COR-L47 (cell line): ENCODE measurements at regions not wholly inside any gene's neighbourhood (a gene's known extent, or its start where the extent isn't known, plus 50 kb on each side); places are given as distances from the start of the nearest gene placed in this dataset.

ENCODE experiments used
- DNase-seq: peaks from one replicate; lab custom pipeline; 2025; lab: John Stamatoyannopoulos, UW

- no peak for DNase-seq
These were observed 95.6 kb upstream of the SLC4A4 start for GRCh38 chr4:71243091-71243833.

- DNase-seq = no peak
These were observed 91.1 kb upstream of the SLC4A4 start for GRCh38 chr4:71247706-71248105.

DNA sequence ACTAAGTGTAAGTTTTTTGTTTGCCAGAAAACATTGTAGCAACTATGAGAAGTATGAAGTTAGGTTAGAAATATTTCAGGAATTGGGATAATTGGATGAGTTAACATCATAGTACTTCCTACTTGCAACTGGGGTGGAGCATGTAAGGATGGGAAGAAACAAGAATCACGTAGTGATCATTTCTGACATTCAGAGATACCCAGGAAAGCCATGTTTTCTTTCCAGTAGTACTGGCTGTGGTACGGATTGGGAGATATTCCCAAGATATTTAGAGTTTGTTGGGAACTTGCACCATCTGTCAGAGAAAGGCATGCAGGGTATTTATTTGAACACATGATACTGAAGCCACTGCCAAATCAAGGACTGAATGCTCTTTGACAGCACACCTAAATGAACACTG is 87.6 kb upstream of the SLC4A4 start:
- DNase-seq = no peak

GRCh38 chr4:71253545-71253944 is 85.3 kb upstream of the SLC4A4 start:
- DNase-seq = no peak

DNA sequence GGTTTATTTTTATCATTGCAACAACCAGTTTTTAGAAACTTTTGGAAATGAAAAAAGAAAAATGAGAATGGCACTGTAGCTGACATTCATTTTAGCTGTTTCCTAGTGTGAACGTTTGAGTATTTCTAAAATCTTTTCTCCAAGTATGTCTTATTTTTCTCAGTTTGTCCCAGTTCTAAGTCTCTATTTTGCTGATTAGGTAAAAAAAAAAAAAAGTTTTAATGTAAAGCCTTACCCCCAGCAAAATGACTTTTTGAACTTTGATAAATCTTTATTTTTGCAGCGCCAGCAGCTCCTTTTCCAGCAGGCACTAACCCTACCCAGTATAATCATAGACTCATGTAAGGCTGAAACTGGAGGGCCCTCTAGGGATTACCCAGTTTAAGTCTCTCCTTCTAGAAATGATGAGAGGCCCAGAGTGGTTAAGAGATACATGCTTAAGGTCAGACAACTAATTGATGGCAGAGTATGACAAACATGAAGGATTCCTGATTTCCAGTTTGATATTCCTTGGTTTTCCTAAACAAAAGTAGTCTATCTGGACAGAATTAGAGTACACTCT is 84.3 kb upstream of the SLC4A4 start:
- no peak for DNase-seq

- DNase-seq = no peak
These were observed 82.8 kb upstream of the SLC4A4 start for GRCh38 chr4:71255976-71256375.

DNA sequence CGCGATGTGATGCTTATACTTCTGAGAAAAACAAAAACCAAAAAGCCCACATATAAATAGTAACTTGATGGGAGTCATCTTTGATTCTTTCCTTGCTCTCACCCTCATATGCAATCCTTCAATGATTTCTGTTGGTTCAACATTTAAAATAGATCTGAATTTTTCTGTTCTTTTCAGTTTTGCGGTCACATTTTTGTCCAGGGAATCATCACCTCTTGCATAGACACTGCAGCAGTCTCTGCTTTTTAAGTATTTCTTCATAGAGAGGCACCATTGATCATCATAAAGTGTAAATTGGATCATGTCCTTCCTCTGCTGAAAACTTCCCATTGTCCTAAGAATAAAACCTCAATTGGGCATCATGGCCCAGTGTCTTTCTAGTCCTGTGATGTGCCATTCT is 81.1 kb upstream of the SLC4A4 start:
- DNase-seq = no peak

GRCh38 chr4:71258323-71258722 is 80.5 kb upstream of the SLC4A4 start:
- no peak for DNase-seq

- DNase-seq = no peak
These were observed 79.5 kb upstream of the SLC4A4 start for GRCh38 chr4:71259280-71259679.

DNA sequence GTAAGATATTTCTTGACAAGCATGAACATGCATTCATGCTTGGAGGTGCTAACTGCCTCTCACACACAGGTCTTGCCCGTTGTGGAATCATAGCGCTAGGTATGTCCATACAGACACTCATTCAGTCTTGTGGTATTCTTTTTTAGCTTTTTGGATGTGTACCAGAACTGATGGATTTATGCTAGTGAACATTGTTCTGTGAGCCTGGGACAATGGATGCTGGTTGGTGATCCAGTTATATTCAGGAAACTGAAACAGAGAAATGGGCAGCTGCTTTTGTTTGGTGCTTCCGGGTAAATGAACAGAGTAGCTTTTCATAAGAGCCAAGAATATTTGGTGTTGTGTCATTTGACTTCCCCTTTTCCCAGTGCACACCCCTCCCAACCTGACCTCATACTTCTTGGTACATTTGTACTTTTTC is 78.9 kb upstream of the SLC4A4 start:
- DNase-seq = no peak

DNA sequence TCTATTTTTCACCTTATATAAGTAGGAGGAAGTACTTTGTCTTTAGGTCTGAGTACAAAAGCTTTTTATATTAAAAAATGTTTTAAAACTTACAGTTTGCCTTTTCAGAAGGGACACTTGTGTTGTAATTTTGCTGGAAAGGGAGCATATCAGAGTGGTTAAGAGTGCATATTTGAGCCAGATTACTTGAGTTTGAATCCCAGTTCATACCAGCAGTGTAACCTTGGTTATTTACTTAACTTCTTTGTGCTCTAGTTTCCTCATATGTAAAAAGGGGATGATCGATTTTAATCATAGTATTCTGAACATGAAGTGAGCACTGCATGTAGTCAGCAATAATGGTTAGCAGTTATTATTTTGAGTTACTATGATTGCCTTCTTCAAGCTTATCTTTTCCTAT is 78.3 kb upstream of the SLC4A4 start:
- no peak for DNase-seq

DNA sequence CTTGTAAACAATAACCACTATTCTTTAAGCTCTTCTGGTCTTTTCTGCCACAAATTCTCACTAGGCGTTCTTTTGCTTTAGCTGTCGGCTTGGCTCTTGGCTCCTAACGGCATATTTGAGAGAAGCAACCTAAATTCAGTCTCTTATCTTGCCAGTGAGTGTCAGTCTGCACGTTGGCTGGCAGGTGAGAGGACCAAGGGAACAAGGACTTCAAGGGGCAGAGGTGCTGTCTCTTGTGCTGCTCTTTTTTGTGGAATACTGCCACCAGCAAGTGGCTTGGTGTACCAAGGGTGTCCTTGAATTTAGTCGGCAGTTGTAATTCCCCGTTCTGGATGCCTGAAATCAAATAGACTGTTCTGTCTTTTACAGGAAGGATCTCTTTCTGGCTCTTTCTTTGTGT is 77.8 kb upstream of the SLC4A4 start:
- DNase-seq = no peak

- DNase-seq = no peak
These were observed 77.1 kb upstream of the SLC4A4 start for GRCh38 chr4:71261633-71262121.

- no peak for DNase-seq
These were observed 76.7 kb upstream of the SLC4A4 start for GRCh38 chr4:71262161-71262560.

GRCh38 chr4:71266090-71266794 is 72.6 kb upstream of the SLC4A4 start:
- DNase-seq = no peak

DNA sequence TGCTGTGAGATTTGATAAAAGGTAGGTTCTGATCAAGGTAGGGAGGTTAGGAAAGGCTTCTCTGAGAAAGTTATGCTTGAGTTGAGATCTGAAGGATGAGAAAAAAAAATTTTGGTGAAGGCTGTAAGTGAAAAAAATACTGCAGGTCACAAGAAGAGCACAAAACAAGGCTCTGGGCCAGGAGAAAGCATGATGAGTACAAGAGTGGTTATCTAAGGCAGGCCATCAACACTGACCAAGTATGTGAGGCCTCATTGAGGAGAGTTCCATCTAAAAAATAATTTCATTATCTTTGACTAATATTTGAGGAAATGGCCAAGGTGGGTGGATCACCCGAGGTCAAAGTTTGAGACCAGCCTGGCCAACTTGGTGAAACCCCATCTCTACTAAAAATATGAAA is 71.6 kb upstream of the SLC4A4 start:
- DNase-seq = no peak

GRCh38 chr4:71268166-71268565 is 70.7 kb upstream of the SLC4A4 start:
- no peak for DNase-seq

DNA sequence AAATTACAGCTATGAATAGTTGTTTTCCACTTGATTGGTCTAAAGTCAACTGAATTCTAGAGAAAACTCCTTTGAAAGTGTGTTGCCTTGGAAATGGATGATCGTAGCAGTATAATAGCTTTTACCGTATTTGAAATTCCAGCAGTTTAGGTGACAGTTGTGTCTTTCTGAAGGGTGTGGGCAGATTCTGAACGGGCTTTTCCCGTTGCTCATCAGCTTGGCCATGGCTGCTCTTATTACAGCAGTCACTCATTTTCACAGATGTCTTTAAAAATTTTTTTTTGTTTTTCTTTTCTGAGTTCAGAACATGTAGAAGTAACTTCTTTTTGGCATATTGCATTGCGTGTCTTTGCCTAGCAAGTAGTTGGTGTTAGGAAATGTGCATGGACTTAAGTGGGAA is 69.6 kb upstream of the SLC4A4 start:
- no peak for DNase-seq

DNA sequence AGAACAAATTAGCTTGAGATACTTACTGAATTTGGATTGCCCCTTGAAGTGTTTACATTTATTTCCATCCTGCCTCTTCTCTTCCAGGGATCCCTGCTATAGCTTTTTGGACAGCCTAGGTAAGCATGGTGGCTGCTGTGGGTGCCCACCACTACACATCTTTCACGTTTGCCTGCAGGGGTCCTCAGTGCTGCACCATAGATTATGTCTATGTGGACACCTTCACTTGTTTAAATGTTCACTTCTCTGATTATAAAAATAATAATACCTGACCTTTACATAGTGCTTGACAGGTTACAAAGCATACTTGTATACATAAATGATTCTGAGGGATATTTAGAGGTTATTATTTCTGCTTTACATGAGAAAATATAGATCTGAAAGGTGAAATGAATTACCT is 67.9 kb upstream of the SLC4A4 start:
- DNase-seq = peak; percentile 24

DNA sequence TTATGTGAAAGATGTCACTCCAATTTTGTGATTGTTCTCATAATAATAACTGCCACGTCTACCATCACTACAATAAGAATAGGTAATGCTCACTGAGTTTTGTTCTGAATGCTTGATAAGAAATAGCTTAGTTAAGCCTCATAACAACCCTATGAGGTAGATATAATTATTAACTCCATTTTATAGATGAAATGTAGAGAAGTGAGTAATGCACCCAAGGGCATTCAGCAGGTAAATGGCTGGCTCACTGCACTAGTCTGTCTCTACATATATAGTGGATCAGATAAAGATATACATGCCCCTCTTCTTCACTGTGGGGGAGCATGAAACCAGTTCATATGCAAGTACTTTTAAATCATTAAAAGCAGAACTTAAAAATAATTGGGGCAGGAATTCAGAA is 65.8 kb upstream of the SLC4A4 start:
- no peak for DNase-seq

- no peak for DNase-seq
These were observed 63.8 kb upstream of the SLC4A4 start for GRCh38 chr4:71275004-71275403.

GRCh38 chr4:71275570-71275969 is 63.2 kb upstream of the SLC4A4 start:
- DNase-seq = no peak

GRCh38 chr4:71277353-71277752 is 61.5 kb upstream of the SLC4A4 start:
- DNase-seq = no peak
